Left hindlimb (tissue), 1 donor: ENCODE measurements at regions not wholly inside any gene's neighbourhood (a gene's known extent, or its start where the extent isn't known, plus 50 kb on each side); places are given as distances from the start of the nearest gene placed in this dataset.

Experiments used
- DNase-seq: peaks from one replicate; pipeline ENCODE4 v3.0.0-alpha.2; 2018

DNA sequence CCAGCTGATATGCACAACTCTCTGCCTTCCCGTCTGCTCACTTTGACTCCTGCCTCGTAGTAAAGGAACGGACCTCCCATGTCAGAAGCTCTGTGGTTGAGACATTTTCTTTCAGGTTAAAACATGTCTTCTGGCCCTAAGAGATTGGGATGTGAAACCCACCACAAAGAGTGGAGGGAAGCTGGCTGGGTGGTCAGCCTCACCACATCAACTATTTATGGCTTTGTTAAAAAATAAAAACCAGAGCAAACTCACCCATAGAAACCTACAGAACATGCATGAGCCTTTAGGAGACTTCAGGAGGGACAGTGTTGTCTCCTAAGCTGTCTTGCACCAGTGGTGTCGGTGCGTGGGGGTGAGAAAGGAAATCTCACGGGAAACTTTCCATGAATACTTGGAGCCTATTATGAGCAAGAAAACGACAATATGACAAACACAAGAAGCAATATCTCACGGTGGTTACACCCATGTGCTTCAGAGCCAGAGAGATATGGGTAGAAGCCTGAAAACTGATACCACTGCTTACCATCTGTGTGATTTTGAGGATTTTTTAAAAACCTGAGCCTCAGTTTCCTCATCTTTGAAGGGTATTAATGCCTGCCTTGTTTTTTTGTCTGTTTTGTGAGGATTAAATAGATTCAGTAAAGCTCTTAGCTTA lies 61.7 kb upstream of the XYLT1 start:
- no peak for DNase-seq

DNA sequence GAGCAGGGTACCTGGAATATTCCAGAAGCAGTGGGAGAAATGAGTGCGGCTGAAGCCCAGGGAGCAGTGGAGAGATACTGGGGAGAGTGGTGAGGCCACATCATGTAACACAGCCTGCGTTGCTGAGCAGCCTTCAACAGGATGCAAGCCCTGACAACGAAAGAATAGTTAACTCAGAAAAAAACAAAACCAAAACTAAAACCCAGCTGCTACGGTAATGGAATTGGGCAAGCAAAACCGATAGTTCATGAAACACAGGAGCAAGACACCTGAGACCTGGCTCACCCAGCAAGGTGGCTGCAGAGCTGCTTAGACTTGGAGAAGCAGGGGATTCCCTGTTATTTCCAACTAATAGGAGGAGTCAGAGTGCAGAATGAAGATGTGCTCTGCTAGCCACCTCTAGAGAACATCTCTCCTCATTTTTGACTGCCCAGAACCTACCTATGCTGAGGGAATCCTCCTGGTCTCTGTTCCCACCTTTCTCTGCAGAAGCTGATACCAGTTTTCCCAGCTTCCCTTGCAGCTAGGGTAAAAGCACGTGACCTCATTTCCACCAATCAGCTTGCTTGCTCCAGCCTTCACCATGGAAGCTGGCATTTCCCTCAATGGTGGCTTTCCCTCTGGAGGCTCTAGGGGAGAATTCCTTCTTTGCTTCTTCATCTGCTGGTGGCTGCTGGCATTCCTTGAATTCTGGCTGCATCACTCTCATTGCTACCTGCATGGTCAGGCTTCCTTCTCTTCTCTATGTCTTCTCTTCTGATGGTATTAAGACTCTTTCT lies 59.4 kb upstream of the XYLT1 start:
- DNase-seq = no peak

DNA sequence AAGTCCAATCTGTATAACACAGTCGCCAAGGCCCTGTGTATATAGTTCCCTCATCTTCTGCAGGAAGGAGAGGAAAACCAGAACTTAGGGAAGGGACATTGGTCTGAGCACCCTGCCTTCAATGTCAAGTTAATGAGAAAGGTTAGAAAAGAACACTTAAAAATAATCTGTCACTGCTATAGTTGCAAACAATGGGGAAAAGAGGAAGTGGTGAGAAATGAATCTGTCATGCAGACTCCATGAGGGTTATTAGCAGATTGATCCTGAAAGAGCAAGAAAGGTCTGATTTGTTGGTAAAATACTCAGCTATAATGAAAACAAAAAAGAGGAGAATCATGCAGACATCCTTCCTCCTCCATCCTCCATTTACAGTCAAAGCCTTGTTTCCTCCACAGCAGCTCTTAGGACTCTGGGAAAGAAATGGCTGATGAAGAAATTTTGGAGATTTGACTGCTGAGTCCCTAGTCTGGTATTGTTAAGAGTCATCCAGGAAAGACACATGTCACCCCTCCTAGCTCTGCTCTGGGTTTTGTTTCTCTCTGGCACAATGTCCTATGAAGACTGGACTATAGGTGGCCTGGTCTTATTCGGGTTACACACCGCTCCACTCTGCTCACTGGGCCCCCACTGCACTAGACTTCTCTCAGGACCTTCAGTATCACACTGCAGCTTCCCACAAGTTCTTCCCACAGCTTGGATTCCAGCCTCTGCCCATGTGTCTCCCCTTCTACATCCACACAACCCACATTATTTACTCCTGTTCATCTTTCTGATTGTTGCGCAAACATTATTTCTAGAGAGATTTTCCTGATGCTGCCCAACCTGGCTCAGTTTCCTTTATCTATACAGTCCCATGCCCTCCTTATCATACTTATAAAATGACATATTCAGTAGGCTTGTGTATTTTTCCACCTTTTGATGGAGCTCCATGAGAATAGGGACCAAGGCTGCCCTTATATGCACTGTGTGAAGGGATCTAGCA lies 56.5 kb upstream of the XYLT1 start:
- DNase-seq = no peak

DNA sequence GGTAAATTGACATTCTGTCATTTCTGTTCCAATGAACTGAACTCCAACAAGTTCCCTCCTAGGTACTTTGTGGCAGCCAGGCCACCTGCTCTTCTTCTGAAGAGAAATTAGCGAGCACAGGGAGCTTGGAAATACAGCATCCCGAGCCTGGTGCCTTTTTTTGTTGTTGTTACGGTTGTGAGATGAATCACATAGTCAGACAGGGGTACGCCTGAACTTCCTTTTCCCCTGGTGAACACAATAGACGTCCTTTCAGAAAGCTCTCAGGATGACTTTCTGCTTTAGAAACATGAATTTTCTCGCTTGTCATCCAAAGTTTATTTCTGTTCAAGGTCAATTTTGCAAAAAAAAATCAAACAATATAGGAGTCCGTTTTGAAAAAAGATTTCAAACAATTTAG lies 53.9 kb upstream of the XYLT1 start:
- DNase-seq = no peak

DNA sequence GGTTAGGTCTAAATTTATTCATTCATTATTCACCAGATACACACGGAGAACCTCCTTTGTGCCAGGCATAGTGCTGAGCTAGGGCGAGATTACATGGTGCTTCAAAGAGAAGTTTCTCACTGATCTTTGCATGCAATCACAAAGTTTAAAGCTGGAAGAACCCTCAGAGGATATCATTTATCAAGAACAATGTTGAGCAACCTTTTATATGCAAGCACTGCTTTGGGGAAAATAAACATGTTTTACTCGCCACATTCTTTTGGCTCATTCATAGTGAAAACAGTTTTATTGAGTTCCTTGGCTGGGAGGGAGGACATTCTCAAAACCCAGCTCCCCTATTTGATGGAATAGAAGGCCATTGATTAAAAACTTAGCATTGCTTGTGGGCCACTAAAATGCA lies 49.8 kb upstream of the XYLT1 start:
- DNase-seq = no peak
